Epithelial cell of proximal tubule (primary cell): ENCODE measurements at regions not wholly inside any gene's neighbourhood (a gene's known extent, or its start where the extent isn't known, plus 50 kb on each side); places are given as distances from the start of the nearest gene placed in this dataset.

Experiments
- DNase-seq: peaks from one replicate; pipeline ENCODE4 v3.0.0-alpha.2; 2011; ENCODE audit warnings: low read depth
- H3K4me3 ChIP-seq: 2 replicates; pipeline ENCODE4 v1.5.1; 2011; ENCODE audit warnings: low read depth, mild to moderate bottlenecking, low read length
- CTCF ChIP-seq: conservative IDR thresholded peaks from 2 replicates; pipeline ENCODE4 v1.5.1; 2012; ENCODE audit warnings: low read depth, mild to moderate bottlenecking, low read length

- TF ChIP-seq CTCF, result no peak
- DNase-seq, result no peak
- H3K4me3 ChIP-seq, result no peak overlapping the region
Measured at GRCh38 chrX:9133426-9133825, 99.5 kb upstream of the FAM9B start.

- no peak for DNase-seq
- H3K4me3 ChIP-seq, result no peak overlapping the region
- no peak for TF ChIP-seq CTCF
Measured at GRCh38 chrX:9134366-9134765, 100.4 kb upstream of the FAM9B start.

GRCh38 chrX:9135901-9136510 is 102.1 kb upstream of the FAM9B start:
- DNase-seq, result no peak
- no peak overlapping the region for H3K4me3 ChIP-seq
- no peak for TF ChIP-seq CTCF

GRCh38 chrX:9137152-9137551 is 103.2 kb upstream of the FAM9B start:
- no peak for DNase-seq
- H3K4me3 ChIP-seq, result no peak overlapping the region
- no peak for TF ChIP-seq CTCF

GRCh38 chrX:9141496-9141895 is 107.6 kb upstream of the FAM9B start:
- DNase-seq, result peak; percentile 59
- TF ChIP-seq CTCF, result no peak
- no peak overlapping the region for H3K4me3 ChIP-seq

GRCh38 chrX:9144701-9145241 is 110.8 kb upstream of the FAM9B start:
- no peak for TF ChIP-seq CTCF
- no peak for DNase-seq

GRCh38 chrX:9146657-9147056 is 112.7 kb upstream of the FAM9B start:
- DNase-seq, result no peak
- no peak for TF ChIP-seq CTCF
- H3K4me3 ChIP-seq, result no peak overlapping the region

More at GRCh38 chrX:9144701-9145241, 110.8 kb upstream of the FAM9B start:
- H3K4me3 ChIP-seq, result no peak overlapping the region
